Testis (tissue), 2 donors: ENCODE measurements at regions not wholly inside any gene's neighbourhood (a gene's known extent, or its start where the extent isn't known, plus 50 kb on each side); places are given as distances from the start of the nearest gene placed in this dataset.

Source experiments
- POLR2A ChIP-seq: fragments of 450-650 bp; IDR thresholded peaks from one replicate; pipeline ENCODE4 v1.6.1; 2017; ENCODE audit warnings: antibody characterized with exemption, mild to moderate bottlenecking, moderate library complexity
- TF ChIP-seq, protein P1 (sequence below), 3 experiments: fragments of 450-650 bp in 2 of 3; fragments of 200-600 bp in 1 of 3; sonication (generic) in 1 of 3; IDR thresholded peaks; one replicate each; pipeline ENCODE4 v1.5.1; 2016 to 2019; ENCODE audit warnings: antibody characterized with exemption in 3 of 3, mild to moderate bottlenecking in 2 of 3, moderate library complexity in 1 of 3

DNA sequence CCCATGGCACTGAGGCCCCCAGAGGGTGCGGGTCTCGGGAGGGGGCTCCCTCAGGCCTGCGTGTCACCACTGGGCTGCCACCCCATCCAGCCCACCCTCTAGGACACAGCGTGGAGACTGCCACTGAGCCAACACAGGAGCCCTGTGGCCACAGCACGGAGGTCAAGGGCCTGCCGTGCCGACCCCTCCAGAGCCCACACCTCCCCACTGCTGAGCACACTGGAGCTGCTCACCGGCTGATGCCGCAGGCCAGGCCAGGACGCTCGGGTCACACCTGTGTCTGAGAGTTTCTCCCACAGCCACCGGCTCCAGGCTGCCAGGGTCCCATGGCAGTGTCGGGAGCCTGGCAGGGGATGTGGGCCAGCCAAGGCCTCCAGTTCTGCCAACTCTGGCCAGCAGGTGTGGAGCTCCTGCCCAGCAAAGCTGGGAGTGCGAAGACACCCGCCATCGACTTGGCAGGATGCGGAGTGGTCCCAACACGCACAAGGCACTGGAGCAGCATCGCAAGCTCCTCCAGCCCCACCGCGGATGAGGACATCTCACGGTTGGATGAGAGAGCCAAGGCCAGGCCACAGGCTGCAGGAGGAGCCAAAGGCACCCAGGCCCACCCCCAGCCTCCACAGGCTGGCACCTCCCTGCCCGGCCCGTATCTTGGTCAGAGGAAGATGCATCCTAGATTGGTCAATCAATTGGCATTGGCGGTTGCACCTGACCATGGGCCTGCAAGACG lies 187.1 kb downstream of the BRD1 start:
- TF ChIP-seq POLR2A, result no peak
- TF ChIP-seq, protein P1, sequence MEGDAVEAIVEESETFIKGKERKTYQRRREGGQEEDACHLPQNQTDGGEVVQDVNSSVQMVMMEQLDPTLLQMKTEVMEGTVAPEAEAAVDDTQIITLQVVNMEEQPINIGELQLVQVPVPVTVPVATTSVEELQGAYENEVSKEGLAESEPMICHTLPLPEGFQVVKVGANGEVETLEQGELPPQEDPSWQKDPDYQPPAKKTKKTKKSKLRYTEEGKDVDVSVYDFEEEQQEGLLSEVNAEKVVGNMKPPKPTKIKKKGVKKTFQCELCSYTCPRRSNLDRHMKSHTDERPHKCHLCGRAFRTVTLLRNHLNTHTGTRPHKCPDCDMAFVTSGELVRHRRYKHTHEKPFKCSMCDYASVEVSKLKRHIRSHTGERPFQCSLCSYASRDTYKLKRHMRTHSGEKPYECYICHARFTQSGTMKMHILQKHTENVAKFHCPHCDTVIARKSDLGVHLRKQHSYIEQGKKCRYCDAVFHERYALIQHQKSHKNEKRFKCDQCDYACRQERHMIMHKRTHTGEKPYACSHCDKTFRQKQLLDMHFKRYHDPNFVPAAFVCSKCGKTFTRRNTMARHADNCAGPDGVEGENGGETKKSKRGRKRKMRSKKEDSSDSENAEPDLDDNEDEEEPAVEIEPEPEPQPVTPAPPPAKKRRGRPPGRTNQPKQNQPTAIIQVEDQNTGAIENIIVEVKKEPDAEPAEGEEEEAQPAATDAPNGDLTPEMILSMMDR (IDR thresholded peaks at IDR 0.05), result no peak
